GM12874 (cell line): ENCODE measurements at regions not wholly inside any gene's neighbourhood (a gene's known extent, or its start where the extent isn't known, plus 50 kb on each side); places are given as distances from the start of the nearest gene placed in this dataset.

ENCODE experiments used
- TF ChIP-seq, protein P1 (sequence below): IDR thresholded peaks from 2 replicates; pipeline ENCODE4 v1.5.1; 2011; ENCODE audit warnings: low read depth, mild to moderate bottlenecking, control low read depth, low read length, moderate library complexity; ENCODE audit not compliant: insufficient read depth

DNA sequence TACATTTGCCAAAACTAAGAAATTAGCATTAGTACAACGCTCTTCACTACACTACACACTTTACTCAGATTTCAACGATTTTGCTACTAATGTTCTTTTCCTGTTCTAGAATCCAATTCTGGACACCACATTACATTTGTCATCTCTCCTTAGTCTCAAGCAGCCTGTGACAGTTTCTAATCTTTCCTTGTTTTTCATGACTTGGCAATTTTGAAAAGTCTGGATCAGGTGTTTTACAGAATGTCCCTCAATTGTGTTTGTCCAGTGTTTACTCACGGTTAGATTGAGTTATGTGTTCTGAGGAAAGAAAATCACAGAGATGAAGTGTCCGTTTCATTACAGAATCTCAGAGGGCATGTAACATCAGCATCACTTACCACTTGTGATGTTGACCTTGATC, 372.6 kb downstream of the TFAP2A start:
- TF ChIP-seq, protein P1, sequence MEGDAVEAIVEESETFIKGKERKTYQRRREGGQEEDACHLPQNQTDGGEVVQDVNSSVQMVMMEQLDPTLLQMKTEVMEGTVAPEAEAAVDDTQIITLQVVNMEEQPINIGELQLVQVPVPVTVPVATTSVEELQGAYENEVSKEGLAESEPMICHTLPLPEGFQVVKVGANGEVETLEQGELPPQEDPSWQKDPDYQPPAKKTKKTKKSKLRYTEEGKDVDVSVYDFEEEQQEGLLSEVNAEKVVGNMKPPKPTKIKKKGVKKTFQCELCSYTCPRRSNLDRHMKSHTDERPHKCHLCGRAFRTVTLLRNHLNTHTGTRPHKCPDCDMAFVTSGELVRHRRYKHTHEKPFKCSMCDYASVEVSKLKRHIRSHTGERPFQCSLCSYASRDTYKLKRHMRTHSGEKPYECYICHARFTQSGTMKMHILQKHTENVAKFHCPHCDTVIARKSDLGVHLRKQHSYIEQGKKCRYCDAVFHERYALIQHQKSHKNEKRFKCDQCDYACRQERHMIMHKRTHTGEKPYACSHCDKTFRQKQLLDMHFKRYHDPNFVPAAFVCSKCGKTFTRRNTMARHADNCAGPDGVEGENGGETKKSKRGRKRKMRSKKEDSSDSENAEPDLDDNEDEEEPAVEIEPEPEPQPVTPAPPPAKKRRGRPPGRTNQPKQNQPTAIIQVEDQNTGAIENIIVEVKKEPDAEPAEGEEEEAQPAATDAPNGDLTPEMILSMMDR = no peak

DNA sequence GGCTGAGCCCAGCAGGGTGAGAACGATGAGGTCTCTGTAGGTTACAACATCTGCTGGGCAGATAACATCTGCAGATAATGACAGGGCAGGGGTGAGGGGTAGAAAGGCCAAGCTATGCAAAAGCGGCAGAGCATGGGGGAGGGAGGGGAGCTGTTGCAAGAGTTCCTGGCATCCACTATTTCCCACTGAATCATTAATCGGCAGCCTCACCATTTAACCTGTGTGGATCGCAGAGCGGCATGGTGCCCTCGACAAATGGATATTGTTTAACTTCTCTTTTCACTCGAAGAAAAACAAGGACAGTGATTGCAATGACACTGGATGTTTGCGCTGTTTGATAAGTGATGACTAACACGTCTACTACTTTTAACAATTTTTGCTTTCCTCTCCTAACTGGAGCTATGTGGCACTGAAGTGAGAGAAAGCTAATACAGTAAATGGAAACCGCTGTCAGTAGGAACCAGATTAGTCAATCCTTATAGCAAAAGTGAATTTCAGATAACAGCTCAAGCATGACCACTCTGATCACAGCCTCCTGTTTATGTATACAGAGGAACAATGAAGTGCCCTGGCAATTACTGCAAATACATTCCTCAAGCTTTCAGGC, 381.5 kb downstream of the TFAP2A start:
- TF ChIP-seq, protein P1 = no peak

DNA sequence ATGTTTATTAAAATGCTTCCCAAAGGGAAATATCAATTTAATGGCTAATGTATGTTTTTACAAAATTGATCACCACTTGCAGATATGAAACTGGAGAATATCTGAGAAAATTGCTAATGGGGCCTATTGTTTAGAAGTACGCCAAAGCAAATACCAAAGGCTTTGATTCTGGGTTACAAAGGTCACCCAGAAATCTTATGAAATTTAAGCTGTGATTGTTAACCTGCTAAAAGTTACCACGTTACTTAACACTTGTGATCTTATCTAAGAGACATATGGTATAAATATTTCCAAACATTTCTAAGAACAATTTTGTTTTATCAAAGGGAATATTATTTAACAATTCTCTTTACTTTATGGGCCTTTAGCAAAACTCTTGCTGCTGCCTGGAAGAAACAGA, 383.3 kb downstream of the TFAP2A start:
- TF ChIP-seq, protein P1 = no peak

DNA sequence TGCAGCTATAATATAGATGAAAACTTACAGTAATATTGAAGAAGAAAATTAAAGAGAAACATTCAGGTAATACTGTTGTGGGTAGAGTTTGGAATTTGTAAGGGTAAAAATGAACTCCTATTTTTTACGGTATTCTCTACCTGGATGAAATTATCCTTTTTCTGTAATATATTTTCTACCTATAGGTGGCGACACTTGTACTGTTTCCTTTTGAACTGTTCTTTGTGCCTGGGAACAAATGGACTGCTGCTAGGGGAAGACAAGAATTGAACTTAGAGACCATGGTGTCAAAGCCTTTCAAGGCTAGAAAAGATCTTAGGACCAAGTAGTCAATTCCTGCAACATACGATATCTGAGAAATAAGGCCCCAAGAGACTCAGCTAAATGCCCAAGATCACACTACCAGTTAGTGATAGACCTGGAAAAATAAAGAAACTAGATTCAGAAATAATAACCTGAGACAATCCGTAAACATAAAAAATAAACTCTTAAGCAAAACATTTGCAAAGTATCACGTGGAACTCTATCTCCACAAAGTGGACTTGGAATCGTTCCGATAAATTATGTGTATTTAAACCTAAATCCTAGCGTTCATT, 383.8 kb downstream of the TFAP2A start:
- TF ChIP-seq, protein P1 = peak; percentile 29; the same call in 1 of the 2 replicates

DNA sequence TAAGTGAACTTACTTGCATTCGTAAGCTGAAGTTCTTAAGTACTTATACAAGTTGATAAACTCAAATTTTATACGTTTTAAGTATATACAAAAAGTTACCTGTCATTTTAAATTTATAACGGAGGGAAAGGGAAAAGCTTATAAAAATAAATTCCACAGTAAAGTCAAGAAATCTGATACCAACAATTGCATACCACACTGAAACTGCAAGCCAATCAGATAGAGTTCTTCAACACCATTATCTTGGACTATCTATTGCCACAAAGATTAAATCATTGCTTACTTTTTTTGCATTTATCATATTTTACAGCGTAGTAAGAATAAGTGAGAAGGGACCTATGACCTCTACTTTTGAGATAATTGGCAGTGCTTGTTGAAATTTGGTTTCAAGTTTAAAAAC, 386.7 kb downstream of the TFAP2A start:
- TF ChIP-seq, protein P1 = no peak

DNA sequence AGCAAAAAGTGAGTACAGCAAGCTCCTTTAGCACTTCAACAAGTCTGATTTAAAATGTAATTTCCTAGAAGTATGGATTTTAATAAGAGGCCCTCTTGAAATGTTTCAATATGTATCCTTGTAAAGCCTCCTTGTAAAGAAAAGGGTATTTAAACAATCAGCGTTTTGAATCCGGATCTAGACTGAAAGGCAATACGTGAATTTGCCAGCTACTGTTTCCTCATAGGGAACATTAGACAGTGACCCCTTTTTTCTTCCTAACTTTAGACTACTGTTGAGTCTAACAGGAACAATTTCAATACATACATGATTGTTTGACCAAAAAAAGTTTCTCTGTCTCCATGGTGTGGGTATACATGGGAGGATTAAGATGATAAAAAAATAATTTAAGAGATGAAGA, 395.0 kb downstream of the TFAP2A start:
- TF ChIP-seq, protein P1 = no peak

DNA sequence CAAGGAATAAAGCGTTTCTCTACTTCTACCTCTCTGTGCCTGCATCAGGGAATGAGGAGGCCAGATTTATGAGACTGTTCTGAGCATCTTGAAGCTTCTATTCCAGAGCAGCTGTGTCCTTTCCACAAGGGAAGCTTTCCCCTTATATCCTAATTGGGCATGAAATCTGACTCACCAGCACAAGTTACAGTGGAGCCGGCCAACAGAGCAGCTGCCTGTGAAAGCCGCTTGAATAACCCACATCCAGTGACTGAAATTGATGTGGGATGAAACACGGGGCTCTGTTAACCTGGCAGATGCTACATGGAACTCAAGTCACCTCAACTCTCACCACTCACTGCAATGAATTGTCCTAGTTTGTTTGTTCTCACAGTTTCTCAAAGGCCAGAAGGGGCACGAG, 400.3 kb downstream of the TFAP2A start:
- TF ChIP-seq, protein P1 = no peak
